ENCODE measurements at regions not wholly inside any gene's neighbourhood (a gene's known extent, or its start where the extent isn't known, plus 50 kb on each side); places are given as distances from the start of the nearest gene placed in this dataset.

- in situ Hi-C loops (cut with HindIII; ENCODE audit: low sequenced_read_pairs), result no loop called here
- TF ChIP-seq CTCF (IDR thresholded peaks at IDR 0.05; ENCODE audit: low read depth, low read length, missing control alignments), result no peak
- DNase-seq (ENCODE audit: low read depth), result no peak
- H3K4me3 ChIP-seq (ENCODE audit: low read depth, low read length), result no peak overlapping the region
Measured at GRCh38 chr16:17847234-17847795, 376.6 kb upstream of the XYLT1 start.

GRCh38 chr16:17846030-17846429, 375.3 kb upstream of the XYLT1 start:
- in situ Hi-C loops (cut with HindIII; ENCODE audit: low sequenced_read_pairs), result no loop called here
- DNase-seq (ENCODE audit: low read depth), result no peak
- no peak for TF ChIP-seq CTCF (IDR thresholded peaks at IDR 0.05; ENCODE audit: low read depth, low read length, missing control alignments)
- H3K4me3 ChIP-seq (ENCODE audit: low read depth, low read length), result no peak overlapping the region

GRCh38 chr16:17845031-17845430, 374.3 kb upstream of the XYLT1 start:
- in situ Hi-C loops (cut with HindIII; ENCODE audit: low sequenced_read_pairs), result no loop called here
- TF ChIP-seq CTCF (IDR thresholded peaks at IDR 0.05; ENCODE audit: low read depth, low read length, missing control alignments), result no peak
- no peak for DNase-seq (ENCODE audit: low read depth)
- no peak overlapping the region for H3K4me3 ChIP-seq (ENCODE audit: low read depth, low read length)

- no peak overlapping the region for H3K4me3 ChIP-seq (ENCODE audit: low read depth, low read length)
- no peak for DNase-seq (ENCODE audit: low read depth)
- TF ChIP-seq CTCF (IDR thresholded peaks at IDR 0.05; ENCODE audit: low read depth, low read length, missing control alignments), result no peak
- in situ Hi-C loops (cut with HindIII; ENCODE audit: low sequenced_read_pairs), result no loop called here
Measured at GRCh38 chr16:17843905-17844304, 373.1 kb upstream of the XYLT1 start.

GRCh38 chr16:17839907-17840306, 369.1 kb upstream of the XYLT1 start:
- H3K4me3 ChIP-seq (ENCODE audit: low read depth, low read length), result no peak overlapping the region
- DNase-seq (ENCODE audit: low read depth), result no peak
- TF ChIP-seq CTCF (IDR thresholded peaks at IDR 0.05; ENCODE audit: low read depth, low read length, missing control alignments), result no peak
- in situ Hi-C loops (cut with HindIII; ENCODE audit: low sequenced_read_pairs), result no loop called here

GRCh38 chr16:17839272-17839671, 368.5 kb upstream of the XYLT1 start:
- in situ Hi-C loops (cut with HindIII; ENCODE audit: low sequenced_read_pairs), result no loop called here
- no peak for TF ChIP-seq CTCF (IDR thresholded peaks at IDR 0.05; ENCODE audit: low read depth, low read length, missing control alignments)
- no peak overlapping the region for H3K4me3 ChIP-seq (ENCODE audit: low read depth, low read length)
- peak; percentile 18 for DNase-seq (ENCODE audit: low read depth)

Measured in astrocyte of the cerebellum (primary cell).